H1 (cell line): ENCODE measurements at regions not wholly inside any gene's neighbourhood (a gene's known extent, or its start where the extent isn't known, plus 50 kb on each side); places are given as distances from the start of the nearest gene placed in this dataset.

ENCODE experiments used
- CEBPB ChIP-seq: IDR thresholded peaks from 2 replicates; pipeline ENCODE4 v1.6.1; 2012; ENCODE audit warnings: low read depth, low read length
- CHD7 ChIP-seq: fragments of 300-600 bp; sonication (generic); IDR thresholded peaks from 2 replicates; pipeline ENCODE4 v1.7.1; 2012; ENCODE audit warnings: low read length, moderate library complexity, mild to moderate bottlenecking, inconsistent platforms; ENCODE audit not compliant: insufficient replicate concordance

GRCh38 chr6:85008296-85009009 lies 244.1 kb upstream of the TBX18 start (continued):
- TF ChIP-seq CHD7, result no peak
- TF ChIP-seq CEBPB, result no peak
